AG09319 (cell line): ENCODE measurements at regions not wholly inside any gene's neighbourhood (a gene's known extent, or its start where the extent isn't known, plus 50 kb on each side); places are given as distances from the start of the nearest gene placed in this dataset.

Source experiments
- DNase-seq: peaks from one replicate; pipeline ENCODE4 v3.0.0-alpha.2; 2010; ENCODE audit warnings: low read depth; ENCODE audit errors: extremely low read depth
- CTCF ChIP-seq: IDR thresholded peaks from 2 replicates; pipeline ENCODE4 v1.5.1; 2011; ENCODE audit warnings: low read depth, mild to moderate bottlenecking, inconsistent platforms, low read length, moderate library complexity

- no peak for DNase-seq
- TF ChIP-seq CTCF: no peak
These were observed 63.1 kb upstream of the NDN start for GRCh38 chr15:23750179-23750578.

GRCh38 chr15:23750776-23751175 is 63.7 kb upstream of the NDN start:
- no peak for TF ChIP-seq CTCF
- DNase-seq: no peak

GRCh38 chr15:23753248-23753647 is 66.1 kb upstream of the NDN start:
- TF ChIP-seq CTCF: no peak
- no peak for DNase-seq

GRCh38 chr15:23758891-23759290 is 71.8 kb upstream of the NDN start:
- DNase-seq: no peak
- TF ChIP-seq CTCF: no peak

- TF ChIP-seq CTCF: no peak
- no peak for DNase-seq
These were observed 72.9 kb upstream of the NDN start for GRCh38 chr15:23760024-23760423.

GRCh38 chr15:23761386-23761785 is 74.3 kb upstream of the NDN start:
- DNase-seq: no peak
- TF ChIP-seq CTCF: no peak

- DNase-seq: no peak
- no peak for TF ChIP-seq CTCF
These were observed 74.9 kb upstream of the NDN start for GRCh38 chr15:23762026-23762425.

GRCh38 chr15:23763021-23763420 is 75.9 kb upstream of the NDN start:
- no peak for TF ChIP-seq CTCF
- no peak for DNase-seq
